ENCODE measurements at regions not wholly inside any gene's neighbourhood (a gene's known extent, or its start where the extent isn't known, plus 50 kb on each side); places are given as distances from the start of the nearest gene placed in this dataset.

GRCh38 chr13:64371461-64371860 is 2858.7 kb downstream of the PCDH9 start:
- peak overlapping the region; percentile 54 for H3K27ac ChIP-seq
- DNase-seq (ENCODE audit: low read depth, low spot score), result no peak

GRCh38 chr13:64371045-64371444 is 2859.1 kb downstream of the PCDH9 start:
- H3K27ac ChIP-seq, result peak overlapping the region; percentile 54
- DNase-seq (ENCODE audit: low read depth, low spot score), result peak; percentile 52

- no peak for DNase-seq (ENCODE audit: low read depth, low spot score)
- H3K27ac ChIP-seq, result no peak overlapping the region
These were observed 2861.0 kb downstream of the PCDH9 start for GRCh38 chr13:64369121-64369520.

GRCh38 chr13:64362564-64362963 is 2867.6 kb downstream of the PCDH9 start:
- DNase-seq (ENCODE audit: low read depth, low spot score), result no peak
- no peak overlapping the region for H3K27ac ChIP-seq

- H3K27ac ChIP-seq, result no peak overlapping the region
- DNase-seq (ENCODE audit: low read depth, low spot score), result no peak
These were observed 2882.5 kb downstream of the PCDH9 start for GRCh38 chr13:64347664-64348063.

GRCh38 chr13:64339373-64340063 is 2890.6 kb downstream of the PCDH9 start:
- no peak overlapping the region for H3K27ac ChIP-seq
- DNase-seq (ENCODE audit: low read depth, low spot score), result no peak

- no peak for DNase-seq (ENCODE audit: low read depth, low spot score)
These were observed 2891.5 kb downstream of the PCDH9 start for GRCh38 chr13:64338671-64339070.

GRCh38 chr13:64333888-64334287 is 2896.2 kb downstream of the PCDH9 start:
- no peak for DNase-seq (ENCODE audit: low read depth, low spot score)
- no peak overlapping the region for H3K27ac ChIP-seq

More at GRCh38 chr13:64338671-64339070, 2891.5 kb downstream of the PCDH9 start:
- no peak overlapping the region for H3K27ac ChIP-seq

GRCh38 chr13:64332048-64332447 is 2898.1 kb downstream of the PCDH9 start:
- H3K27ac ChIP-seq, result no peak overlapping the region
- DNase-seq (ENCODE audit: low read depth, low spot score), result no peak

- DNase-seq (ENCODE audit: low read depth, low spot score), result no peak
- H3K27ac ChIP-seq, result no peak overlapping the region
These were observed 2902.5 kb downstream of the PCDH9 start for GRCh38 chr13:64327505-64328194.

- no peak overlapping the region for H3K27ac ChIP-seq
- DNase-seq (ENCODE audit: low read depth, low spot score), result no peak
These were observed 2898.7 kb upstream of the PCDH20 start for GRCh38 chr13:64314331-64314730.

- H3K27ac ChIP-seq, result no peak overlapping the region
- DNase-seq (ENCODE audit: low read depth, low spot score), result no peak
These were observed 2896.3 kb upstream of the PCDH20 start for GRCh38 chr13:64311948-64312347.

- H3K27ac ChIP-seq, result no peak overlapping the region
- no peak for DNase-seq (ENCODE audit: low read depth, low spot score)
These were observed 2895.5 kb upstream of the PCDH20 start for GRCh38 chr13:64311112-64311511.

- no peak overlapping the region for H3K27ac ChIP-seq
- no peak for DNase-seq (ENCODE audit: low read depth, low spot score)
These were observed 2889.6 kb upstream of the PCDH20 start for GRCh38 chr13:64305246-64305645.

GRCh38 chr13:64300239-64300638 is 2884.6 kb upstream of the PCDH20 start:
- no peak for DNase-seq (ENCODE audit: low read depth, low spot score)
- H3K27ac ChIP-seq, result no peak overlapping the region

GRCh38 chr13:64293923-64294322 is 2878.3 kb upstream of the PCDH20 start:
- H3K27ac ChIP-seq, result no peak overlapping the region
- DNase-seq (ENCODE audit: low read depth, low spot score), result no peak

- H3K27ac ChIP-seq, result no peak overlapping the region
- DNase-seq (ENCODE audit: low read depth, low spot score), result no peak
These were observed 2874.1 kb upstream of the PCDH20 start for GRCh38 chr13:64289702-64290101.

- H3K27ac ChIP-seq, result no peak overlapping the region
- DNase-seq (ENCODE audit: low read depth, low spot score), result no peak
These were observed 2868.3 kb upstream of the PCDH20 start for GRCh38 chr13:64283926-64284325.

- DNase-seq (ENCODE audit: low read depth, low spot score), result no peak
- no peak overlapping the region for H3K27ac ChIP-seq
These were observed 2862.8 kb upstream of the PCDH20 start for GRCh38 chr13:64278493-64278892.

- no peak for DNase-seq (ENCODE audit: low read depth, low spot score)
- no peak overlapping the region for H3K27ac ChIP-seq
These were observed 2861.4 kb upstream of the PCDH20 start for GRCh38 chr13:64277097-64277496.

GRCh38 chr13:64276232-64276631 is 2860.6 kb upstream of the PCDH20 start:
- no peak overlapping the region for H3K27ac ChIP-seq
- DNase-seq (ENCODE audit: low read depth, low spot score), result no peak
